ENCODE measurements at regions not wholly inside any gene's neighbourhood (a gene's known extent, or its start where the extent isn't known, plus 50 kb on each side); places are given as distances from the start of the nearest gene placed in this dataset.

DNA sequence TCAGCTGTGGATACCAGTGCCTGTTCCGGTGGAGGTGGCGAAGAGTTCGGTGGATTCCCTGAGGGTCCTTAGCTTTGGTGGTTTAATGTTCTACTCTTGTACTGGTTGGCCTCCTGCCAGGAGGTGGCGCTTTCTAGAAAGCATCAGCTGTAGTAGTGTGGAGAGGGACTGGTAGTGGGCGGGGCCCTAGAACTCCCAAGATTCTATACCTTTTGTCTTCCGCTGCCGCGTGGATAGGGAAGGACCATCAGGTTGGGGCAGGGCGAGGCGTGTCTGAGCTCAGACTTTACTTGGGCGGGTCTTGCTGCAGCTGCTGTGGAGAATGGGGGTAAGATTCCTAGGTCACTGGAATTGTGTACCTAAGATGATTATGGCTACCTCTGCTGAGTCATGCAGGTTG, 390.3 kb downstream of the FAM47A start:
- Histone ChIP-seq H3K4me1 (ENCODE audit: control insufficient read depth in 3 of 3, insufficient read depth in 3 of 3, low read length in 3 of 3) (no peaks in the 10 kb centered on the region), H3K27me3 (ENCODE audit: control insufficient read depth in 3 of 3, insufficient read depth in 3 of 3, low read length in 3 of 3) (no peaks in the 10 kb centered on the region), H3K4me3 (ENCODE audit: low read length in 3 of 3) (no peak overlapping the region), H3K27ac (ENCODE audit: low read depth, low read length) (no peak overlapping the region), H3K9ac (ENCODE audit: low read depth in 1 of 3, low read length in 3 of 3) (no peak overlapping the region), H3K9me3 (ENCODE audit: control insufficient read depth in 3 of 3, low read length in 3 of 3) (no peaks in the 10 kb centered on the region), H3K36me3 (ENCODE audit: control insufficient read depth in 3 of 3, insufficient read depth in 3 of 3, low read length in 3 of 3) (no peaks in the 10 kb centered on the region)

- no peaks in the 10 kb centered on the region for H3K4me1 ChIP-seq (ENCODE audit: control insufficient read depth in 3 of 3, insufficient read depth in 3 of 3, low read length in 3 of 3)
- H3K36me3 ChIP-seq (ENCODE audit: control insufficient read depth in 3 of 3, insufficient read depth in 3 of 3, low read length in 3 of 3) = no peaks in the 10 kb centered on the region
- no peaks in the 10 kb centered on the region for H3K9me3 ChIP-seq (ENCODE audit: control insufficient read depth in 3 of 3, low read length in 3 of 3)
- no peak overlapping the region for H3K9ac ChIP-seq (ENCODE audit: low read depth in 1 of 3, low read length in 3 of 3)
- H3K4me3 ChIP-seq (ENCODE audit: low read length in 3 of 3) = no peak overlapping the region
- H3K27ac ChIP-seq (ENCODE audit: low read depth, low read length) = no peak overlapping the region
- no peaks in the 10 kb centered on the region for H3K27me3 ChIP-seq (ENCODE audit: control insufficient read depth in 3 of 3, insufficient read depth in 3 of 3, low read length in 3 of 3)
Observed at GRCh38 chrX:33735182-33735581, 396.9 kb downstream of the FAM47A start.

DNA sequence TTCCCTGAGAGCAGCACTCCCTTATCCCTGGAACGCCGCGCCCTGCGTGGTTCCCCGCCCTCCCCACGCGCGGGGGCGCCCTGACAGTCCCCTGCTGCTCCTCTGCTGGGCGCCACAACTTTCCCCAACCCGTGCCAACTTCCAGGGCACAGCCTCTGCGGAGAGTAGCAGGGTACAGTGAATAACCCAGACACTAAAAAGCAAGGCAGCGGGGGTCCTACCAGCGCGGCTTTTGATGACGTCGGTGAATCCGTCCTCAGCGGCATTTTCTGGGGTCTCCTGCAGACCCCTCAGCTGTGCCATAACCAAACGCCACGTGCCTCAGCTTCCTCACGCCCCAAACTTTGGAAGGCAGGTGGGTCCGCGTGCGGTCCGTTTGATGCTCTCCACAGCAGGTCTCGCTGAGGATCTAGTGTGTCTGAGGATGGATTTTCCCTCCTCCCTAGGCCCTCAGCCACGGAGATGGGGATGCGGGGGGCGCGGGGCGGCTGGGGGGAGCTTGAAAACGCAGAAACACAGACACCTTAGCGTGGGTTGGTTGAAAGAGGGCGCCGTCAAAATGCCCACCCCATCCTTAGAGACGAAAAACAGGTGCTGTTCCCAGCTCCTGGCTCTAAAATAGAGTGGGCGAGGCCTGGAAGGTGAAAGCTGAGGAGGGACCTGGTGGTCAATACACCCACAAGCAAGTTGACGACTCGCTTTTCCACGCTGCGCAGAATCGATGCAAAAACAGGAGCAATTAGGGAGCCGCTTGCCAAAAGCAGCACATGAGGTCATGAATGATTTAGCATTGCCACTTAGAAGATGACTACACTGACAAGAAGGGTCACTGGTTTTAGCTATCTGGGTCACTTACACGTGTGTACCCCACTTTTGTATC, 405.6 kb downstream of the FAM47A start:
- H3K27me3 ChIP-seq (ENCODE audit: control insufficient read depth in 3 of 3, insufficient read depth in 3 of 3, low read length in 3 of 3) = no peaks in the 10 kb centered on the region
- no peaks in the 10 kb centered on the region for H3K9me3 ChIP-seq (ENCODE audit: control insufficient read depth in 3 of 3, low read length in 3 of 3)
- no peaks in the 10 kb centered on the region for H3K36me3 ChIP-seq (ENCODE audit: control insufficient read depth in 3 of 3, insufficient read depth in 3 of 3, low read length in 3 of 3)
- peaks cover 0 to 3% (median 0%) of the 10 kb centered on the region in 3 donors for H3K4me1 ChIP-seq (ENCODE audit: control insufficient read depth in 3 of 3, insufficient read depth in 3 of 3, low read length in 3 of 3)
- H3K4me3 ChIP-seq (ENCODE audit: low read length in 3 of 3) = peak overlapping the region; percentile 29 to 63 (median 58)
- peak overlapping the region; percentile 43 for H3K27ac ChIP-seq (ENCODE audit: low read depth, low read length)
- H3K9ac ChIP-seq (ENCODE audit: low read depth in 1 of 3, low read length in 3 of 3) = peak overlapping the region in 2 of 3 donors; percentile 45 to 50

- Histone ChIP-seq H3K36me3 (ENCODE audit: control insufficient read depth in 3 of 3, insufficient read depth in 3 of 3, low read length in 3 of 3) (no peaks in the 10 kb centered on the region), H3K9me3 (ENCODE audit: control insufficient read depth in 3 of 3, low read length in 3 of 3) (no peaks in the 10 kb centered on the region), H3K4me1 (ENCODE audit: control insufficient read depth in 3 of 3, insufficient read depth in 3 of 3, low read length in 3 of 3) (peaks cover 0 to 3% (median 0%) of the 10 kb centered on the region in 3 donors), H3K27ac (ENCODE audit: low read depth, low read length) (peak overlapping the region; percentile 43), H3K9ac (ENCODE audit: low read depth in 1 of 3, low read length in 3 of 3) (peak overlapping the region in 2 of 3 donors; percentile 54 to 62), H3K4me3 (ENCODE audit: low read length in 3 of 3) (peak overlapping the region; percentile 58 to 67 (median 63)), H3K27me3 (ENCODE audit: control insufficient read depth in 3 of 3, insufficient read depth in 3 of 3, low read length in 3 of 3) (no peaks in the 10 kb centered on the region)
Observed at GRCh38 chrX:33725535-33726210, 406.4 kb downstream of the FAM47A start.

GRCh38 chrX:33721927-33722326, 410.2 kb downstream of the FAM47A start:
- H3K27ac ChIP-seq (ENCODE audit: low read depth, low read length) = no peak overlapping the region

GRCh38 chrX:33686105-33686504, 446.0 kb downstream of the FAM47A start:
- no peaks in the 10 kb centered on the region for H3K4me1 ChIP-seq (ENCODE audit: control insufficient read depth in 3 of 3, insufficient read depth in 3 of 3, low read length in 3 of 3)
- H3K36me3 ChIP-seq (ENCODE audit: control insufficient read depth in 3 of 3, insufficient read depth in 3 of 3, low read length in 3 of 3) = no peaks in the 10 kb centered on the region
- H3K9ac ChIP-seq (ENCODE audit: low read depth in 1 of 3, low read length in 3 of 3) = no peak overlapping the region

More at GRCh38 chrX:33721927-33722326, 410.2 kb downstream of the FAM47A start:
- Histone ChIP-seq H3K36me3 (ENCODE audit: control insufficient read depth in 3 of 3, insufficient read depth in 3 of 3, low read length in 3 of 3) (no peaks in the 10 kb centered on the region), H3K4me1 (ENCODE audit: control insufficient read depth in 3 of 3, insufficient read depth in 3 of 3, low read length in 3 of 3) (peaks cover 0 to 1% (median 0%) of the 10 kb centered on the region in 3 donors), H3K4me3 (ENCODE audit: low read length in 3 of 3) (no peak overlapping the region), H3K9me3 (ENCODE audit: control insufficient read depth in 3 of 3, low read length in 3 of 3) (no peaks in the 10 kb centered on the region), H3K27me3 (ENCODE audit: control insufficient read depth in 3 of 3, insufficient read depth in 3 of 3, low read length in 3 of 3) (no peaks in the 10 kb centered on the region), H3K9ac (ENCODE audit: low read depth in 1 of 3, low read length in 3 of 3) (no peak overlapping the region)

More at GRCh38 chrX:33686105-33686504, 446.0 kb downstream of the FAM47A start:
- Histone ChIP-seq H3K9me3 (ENCODE audit: control insufficient read depth in 3 of 3, low read length in 3 of 3) (no peaks in the 10 kb centered on the region), H3K4me3 (ENCODE audit: low read length in 3 of 3) (no peak overlapping the region), H3K27ac (ENCODE audit: low read depth, low read length) (no peak overlapping the region), H3K27me3 (ENCODE audit: control insufficient read depth in 3 of 3, insufficient read depth in 3 of 3, low read length in 3 of 3) (no peaks in the 10 kb centered on the region)

Data from skeletal muscle tissue (tissue), 3 donors.